ENCODE measurements at regions not wholly inside any gene's neighbourhood (a gene's known extent, or its start where the extent isn't known, plus 50 kb on each side); places are given as distances from the start of the nearest gene placed in this dataset.
"Not testable (repeated sequence)": the region's sequence is repeated elsewhere in the genome, so short reads cannot be mapped to it uniquely, and the experiment has no call there.

GRCh38 chr6:79375635-79376337 lies 141.3 kb upstream of the HMGN3 start:
- ATAC-seq (replicated peaks), result no peak

GRCh38 chr6:79374308-79374707 lies 139.8 kb upstream of the HMGN3 start:
- no peak overlapping the region for H3K4me3 Mint-ChIP-seq
- peaks cover 4% of the 10 kb centered on the region for H3K4me1 Mint-ChIP-seq
- peaks cover 5% of the 10 kb centered on the region for H3K9me3 Mint-ChIP-seq
- no peak overlapping the region for H3K27ac Mint-ChIP-seq
- H3K36me3 Mint-ChIP-seq (ENCODE audit: low read depth), result no peaks in the 10 kb centered on the region
- peaks cover 13% of the 10 kb centered on the region for H3K27me3 Mint-ChIP-seq
- no peak for ATAC-seq (replicated peaks)

More at GRCh38 chr6:79375635-79376337, 141.3 kb upstream of the HMGN3 start:
- Mint-ChIP-seq H3K36me3 (ENCODE audit: low read depth) (no peaks in the 10 kb centered on the region), H3K9me3 (no peaks in the 10 kb centered on the region), H3K4me1 (peaks cover 4% of the 10 kb centered on the region), H3K27me3 (peaks cover 9% of the 10 kb centered on the region), H3K27ac (no peak overlapping the region), H3K4me3 (no peak overlapping the region)

GRCh38 chr6:79373880-79374279 lies 139.4 kb upstream of the HMGN3 start:
- H3K4me3 Mint-ChIP-seq, result no peak overlapping the region
- peaks cover 4% of the 10 kb centered on the region for H3K4me1 Mint-ChIP-seq
- no peak for ATAC-seq (replicated peaks)
- peaks cover 13% of the 10 kb centered on the region for H3K27me3 Mint-ChIP-seq
- H3K9me3 Mint-ChIP-seq, result peaks cover 5% of the 10 kb centered on the region
- H3K27ac Mint-ChIP-seq, result no peak overlapping the region
- H3K36me3 Mint-ChIP-seq (ENCODE audit: low read depth), result no peaks in the 10 kb centered on the region

GRCh38 chr6:79373246-79373645 lies 138.8 kb upstream of the HMGN3 start:
- Mint-ChIP-seq H3K27me3 (peaks cover 13% of the 10 kb centered on the region), H3K36me3 (ENCODE audit: low read depth) (no peaks in the 10 kb centered on the region), H3K4me1 (peaks cover 4% of the 10 kb centered on the region), H3K9me3 (peaks cover 5% of the 10 kb centered on the region), H3K4me3 (no peak overlapping the region), H3K27ac (no peak overlapping the region)
- ATAC-seq (replicated peaks), result no peak

- H3K4me3 Mint-ChIP-seq, result no peak overlapping the region
- peaks cover 3% of the 10 kb centered on the region for H3K4me1 Mint-ChIP-seq
- peaks cover 5% of the 10 kb centered on the region for H3K9me3 Mint-ChIP-seq
These were observed 138.3 kb upstream of the HMGN3 start for GRCh38 chr6:79372757-79373156.

GRCh38 chr6:79369026-79369425 lies 134.5 kb upstream of the HMGN3 start:
- Mint-ChIP-seq H3K36me3 (ENCODE audit: low read depth) (no peaks in the 10 kb centered on the region), H3K9me3 (peaks cover 16% of the 10 kb centered on the region), H3K27ac (no peak overlapping the region), H3K4me1 (no peaks in the 10 kb centered on the region), H3K4me3 (no peak overlapping the region), H3K27me3 (peaks cover 10% of the 10 kb centered on the region)
- no peak for ATAC-seq (replicated peaks)

More at GRCh38 chr6:79372757-79373156, 138.3 kb upstream of the HMGN3 start:
- Mint-ChIP-seq H3K27ac (no peak overlapping the region), H3K36me3 (ENCODE audit: low read depth) (no peaks in the 10 kb centered on the region), H3K27me3 (peaks cover 13% of the 10 kb centered on the region)
- ATAC-seq (replicated peaks), result no peak

GRCh38 chr6:79363441-79363840 lies 129.0 kb upstream of the HMGN3 start:
- H3K4me1 Mint-ChIP-seq; ATAC-seq (replicated peaks); H3K27me3 Mint-ChIP-seq; H3K36me3 Mint-ChIP-seq (ENCODE audit: low read depth); H3K4me3 Mint-ChIP-seq; H3K27ac Mint-ChIP-seq: not testable (repeated sequence)
- peaks cover 20% of the 10 kb centered on the region for H3K9me3 Mint-ChIP-seq

GRCh38 chr6:79361074-79361473 lies 126.6 kb upstream of the HMGN3 start:
- not testable (repeated sequence) for H3K27me3 Mint-ChIP-seq; H3K4me3 Mint-ChIP-seq; H3K36me3 Mint-ChIP-seq (ENCODE audit: low read depth); ATAC-seq (replicated peaks); H3K4me1 Mint-ChIP-seq; H3K27ac Mint-ChIP-seq
- H3K9me3 Mint-ChIP-seq, result peaks cover 15% of the 10 kb centered on the region

- Mint-ChIP-seq H3K36me3 (ENCODE audit: low read depth) (no peaks in the 10 kb centered on the region), H3K27me3 (peaks cover 4% of the 10 kb centered on the region), H3K4me3 (no peak overlapping the region), H3K4me1 (no peaks in the 10 kb centered on the region), H3K27ac (no peak overlapping the region), H3K9me3 (peaks cover 5% of the 10 kb centered on the region)
- no peak for ATAC-seq (replicated peaks)
These were observed 118.7 kb upstream of the HMGN3 start for GRCh38 chr6:79353226-79353625.

GRCh38 chr6:79338493-79338892 lies 104.0 kb upstream of the HMGN3 start:
- ATAC-seq (replicated peaks), result no peak
- H3K4me3 Mint-ChIP-seq, result no peak overlapping the region
- H3K36me3 Mint-ChIP-seq (ENCODE audit: low read depth), result no peaks in the 10 kb centered on the region
- H3K4me1 Mint-ChIP-seq, result peaks cover 7% of the 10 kb centered on the region
- peaks cover 8% of the 10 kb centered on the region for H3K27me3 Mint-ChIP-seq
- H3K9me3 Mint-ChIP-seq, result peaks cover 4% of the 10 kb centered on the region
- H3K27ac Mint-ChIP-seq, result no peak overlapping the region

- H3K36me3 Mint-ChIP-seq (ENCODE audit: low read depth), result no peaks in the 10 kb centered on the region
- H3K4me3 Mint-ChIP-seq, result no peak overlapping the region
- peaks cover 3% of the 10 kb centered on the region for H3K4me1 Mint-ChIP-seq
- peak overlapping the region; percentile 44 for H3K27ac Mint-ChIP-seq
- peaks cover 13% of the 10 kb centered on the region for H3K27me3 Mint-ChIP-seq
- peak; percentile 77 for ATAC-seq (replicated peaks)
- no peaks in the 10 kb centered on the region for H3K9me3 Mint-ChIP-seq
These were observed 100.7 kb upstream of the HMGN3 start for GRCh38 chr6:79335133-79335674.

GRCh38 chr6:79334674-79335073 lies 100.2 kb upstream of the HMGN3 start:
- H3K4me3 Mint-ChIP-seq, result no peak overlapping the region
- H3K36me3 Mint-ChIP-seq (ENCODE audit: low read depth), result no peaks in the 10 kb centered on the region
- H3K27me3 Mint-ChIP-seq, result peaks cover 13% of the 10 kb centered on the region
- H3K9me3 Mint-ChIP-seq, result no peaks in the 10 kb centered on the region
- H3K27ac Mint-ChIP-seq, result peak overlapping the region; percentile 44
- no peak for ATAC-seq (replicated peaks)
- H3K4me1 Mint-ChIP-seq, result peaks cover 3% of the 10 kb centered on the region

GRCh38 chr6:79330704-79331103 lies 96.2 kb upstream of the HMGN3 start:
- Mint-ChIP-seq H3K27me3 (peaks cover 22% of the 10 kb centered on the region), H3K27ac (no peak overlapping the region), H3K4me3 (no peak overlapping the region), H3K4me1 (peaks cover 3% of the 10 kb centered on the region), H3K9me3 (no peaks in the 10 kb centered on the region), H3K36me3 (ENCODE audit: low read depth) (no peaks in the 10 kb centered on the region)
- peak; percentile 34 for ATAC-seq (replicated peaks)

GRCh38 chr6:79313254-79313653 lies 78.8 kb upstream of the HMGN3 start:
- no peaks in the 10 kb centered on the region for H3K9me3 Mint-ChIP-seq
- peaks cover 4% of the 10 kb centered on the region for H3K27me3 Mint-ChIP-seq
- no peak overlapping the region for H3K4me3 Mint-ChIP-seq
- no peaks in the 10 kb centered on the region for H3K36me3 Mint-ChIP-seq (ENCODE audit: low read depth)
- no peak overlapping the region for H3K27ac Mint-ChIP-seq
- no peaks in the 10 kb centered on the region for H3K4me1 Mint-ChIP-seq
- no peak for ATAC-seq (replicated peaks)

- Mint-ChIP-seq H3K9me3 (no peaks in the 10 kb centered on the region), H3K27me3 (peaks cover 4% of the 10 kb centered on the region), H3K4me1 (no peaks in the 10 kb centered on the region), H3K27ac (no peak overlapping the region), H3K36me3 (ENCODE audit: low read depth) (no peaks in the 10 kb centered on the region), H3K4me3 (no peak overlapping the region)
- ATAC-seq (replicated peaks), result no peak
These were observed 73.0 kb upstream of the HMGN3 start for GRCh38 chr6:79307321-79308036.

Data from activated T-helper 17 cell treated with anti-CD3 and anti-CD28 coated beads, Interleukin-2, amount 50 U/mL, for 72 hours (primary cell).